IPS-15b (cell line): ENCODE measurements at regions not wholly inside any gene's neighbourhood (a gene's known extent, or its start where the extent isn't known, plus 50 kb on each side); places are given as distances from the start of the nearest gene placed in this dataset.

ENCODE experiments used
- H3K27me3 ChIP-seq: one replicate; pipeline ENCODE4 v1.6.1; 2013; ENCODE audit warnings: low read length; ENCODE audit not compliant: control insufficient read depth, insufficient read depth
- H3K36me3 ChIP-seq: one replicate; pipeline ENCODE4 v1.6.1; 2013; ENCODE audit warnings: low read length; ENCODE audit not compliant: control insufficient read depth, insufficient read depth
- H3K4me1 ChIP-seq: one replicate; pipeline ENCODE4 v1.6.1; 2013; ENCODE audit warnings: mild to moderate bottlenecking, low read length; ENCODE audit not compliant: control insufficient read depth, insufficient read depth
- H3K4me3 ChIP-seq: one replicate; pipeline ENCODE4 v1.5.1; 2013; ENCODE audit warnings: low read depth, low read length
- H3K9ac ChIP-seq: one replicate; pipeline ENCODE4 v1.6.1; 2013; ENCODE audit warnings: low read depth, mild to moderate bottlenecking, low read length
- H3K9me3 ChIP-seq: one replicate; pipeline ENCODE4 v1.6.1; 2013; ENCODE audit warnings: mild to moderate bottlenecking, low read length; ENCODE audit not compliant: control insufficient read depth, insufficient read depth

DNA sequence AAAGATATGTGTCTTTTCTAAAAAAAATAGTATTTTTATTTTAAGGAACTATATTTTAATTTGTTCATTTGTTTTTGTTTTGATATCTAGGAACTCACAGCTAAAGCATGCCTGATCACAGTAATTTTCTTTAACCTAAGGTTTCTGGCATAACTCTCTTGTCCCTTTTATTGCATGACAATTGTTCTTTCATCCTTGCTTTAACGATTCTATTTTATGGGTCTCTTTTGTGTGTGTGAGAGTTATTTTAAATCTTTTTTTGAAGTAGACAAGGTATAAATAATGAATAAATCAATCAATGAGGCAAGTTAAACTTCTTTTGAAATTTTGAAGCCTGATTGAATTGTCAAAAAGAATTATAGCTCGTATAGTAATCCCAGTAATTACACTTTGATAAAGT, 747.8 kb upstream of the GOLIM4 start:
- Histone ChIP-seq H3K27me3 (no peaks in the 10 kb centered on the region), H3K4me1 (peaks cover 15% of the 10 kb centered on the region), H3K36me3 (no peaks in the 10 kb centered on the region)

DNA sequence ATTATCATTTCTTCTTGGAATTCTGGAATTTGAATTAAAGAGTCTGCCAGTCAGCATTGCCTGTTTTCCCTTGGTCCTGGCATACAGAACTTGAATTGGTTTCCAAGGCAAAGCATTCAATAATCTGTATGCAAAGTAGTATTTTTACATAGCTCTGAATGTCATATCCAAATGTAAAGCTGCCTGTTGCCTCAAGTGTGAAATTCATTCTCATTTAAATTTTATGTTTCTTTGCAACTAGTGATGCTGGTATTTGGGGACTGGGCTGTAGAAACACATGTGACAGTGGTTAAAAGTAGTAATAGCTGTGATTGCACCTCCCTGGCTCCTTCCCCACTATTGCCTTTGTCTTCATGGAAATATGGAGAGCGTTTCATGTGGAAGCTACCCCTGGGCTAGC, 743.9 kb upstream of the GOLIM4 start:
- Histone ChIP-seq H3K9ac (no peak overlapping the region), H3K9me3 (no peaks in the 10 kb centered on the region), H3K27me3 (no peaks in the 10 kb centered on the region), H3K4me3 (no peak overlapping the region), H3K36me3 (no peaks in the 10 kb centered on the region), H3K4me1 (peaks cover 24% of the 10 kb centered on the region)

More for the DNA sequence above, 747.8 kb upstream of the GOLIM4 start:
- Histone ChIP-seq H3K9ac (no peak overlapping the region), H3K9me3 (no peaks in the 10 kb centered on the region), H3K4me3 (no peak overlapping the region)

DNA sequence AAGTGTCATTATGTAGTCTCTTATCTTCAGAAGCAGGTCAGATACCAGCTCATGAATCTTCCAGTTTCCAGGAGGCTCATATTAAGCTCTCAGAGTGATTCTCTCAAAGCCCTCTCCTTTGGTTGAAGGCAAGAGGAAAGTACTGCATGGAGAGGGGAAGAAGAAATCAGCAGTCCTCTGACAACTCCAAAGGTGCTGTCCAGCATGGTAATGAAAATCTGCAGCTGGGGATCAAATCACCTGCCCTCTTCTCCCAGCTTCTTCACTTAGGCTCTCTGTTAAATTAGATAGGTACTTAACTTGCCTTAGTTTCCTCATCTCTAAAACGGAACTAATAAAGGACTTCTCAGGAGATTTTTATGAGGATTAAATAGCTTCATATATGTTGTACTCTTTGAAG, 738.8 kb upstream of the GOLIM4 start:
- Histone ChIP-seq H3K4me3 (no peak overlapping the region), H3K9me3 (no peaks in the 10 kb centered on the region), H3K27me3 (no peaks in the 10 kb centered on the region), H3K36me3 (no peaks in the 10 kb centered on the region), H3K9ac (no peak overlapping the region), H3K4me1 (peaks cover 15% of the 10 kb centered on the region)

DNA sequence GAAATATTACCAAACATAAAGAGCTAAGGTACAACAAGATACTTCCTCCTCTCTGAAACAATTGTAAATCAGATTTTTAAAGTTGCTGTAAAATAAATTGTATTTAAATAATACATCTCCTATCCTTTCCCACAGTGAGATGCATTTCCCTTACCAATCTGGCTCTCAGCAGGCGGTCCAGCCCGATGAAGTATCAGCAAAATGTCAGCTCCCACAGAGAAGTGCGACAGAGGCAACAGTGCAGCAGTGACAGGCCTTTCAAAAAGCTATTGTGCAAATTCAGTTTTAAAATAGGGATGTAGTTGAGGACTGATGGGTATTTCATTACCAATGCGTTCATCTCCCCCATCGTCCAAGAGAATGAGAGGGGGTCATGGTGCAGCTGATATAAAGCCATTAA, 733.2 kb upstream of the GOLIM4 start:
- no peak overlapping the region for H3K9ac ChIP-seq
- no peak overlapping the region for H3K4me3 ChIP-seq
- H3K27me3 ChIP-seq: no peaks in the 10 kb centered on the region
- no peaks in the 10 kb centered on the region for H3K9me3 ChIP-seq
- peaks cover 14% of the 10 kb centered on the region for H3K4me1 ChIP-seq
- no peaks in the 10 kb centered on the region for H3K36me3 ChIP-seq

DNA sequence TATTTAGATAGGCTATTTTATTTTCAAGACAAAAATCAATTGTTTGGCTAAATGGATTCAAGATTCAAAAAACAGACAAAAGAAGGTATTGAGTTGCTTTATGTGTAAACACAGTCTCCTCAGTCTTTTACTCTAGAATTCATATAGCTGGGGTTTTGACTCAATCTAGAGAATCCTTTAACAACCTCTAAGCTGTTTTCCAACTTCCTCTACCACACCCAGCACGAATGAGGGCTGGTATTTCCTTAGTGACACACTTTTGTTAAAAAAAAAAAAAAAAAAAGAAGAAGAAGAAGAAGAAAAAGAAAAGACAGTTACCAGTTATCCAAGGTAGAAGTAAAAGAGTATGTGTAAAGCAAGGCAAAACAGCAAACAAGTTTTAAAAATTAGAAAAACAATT, 732.8 kb upstream of the GOLIM4 start:
- no peak overlapping the region for H3K9ac ChIP-seq

DNA sequence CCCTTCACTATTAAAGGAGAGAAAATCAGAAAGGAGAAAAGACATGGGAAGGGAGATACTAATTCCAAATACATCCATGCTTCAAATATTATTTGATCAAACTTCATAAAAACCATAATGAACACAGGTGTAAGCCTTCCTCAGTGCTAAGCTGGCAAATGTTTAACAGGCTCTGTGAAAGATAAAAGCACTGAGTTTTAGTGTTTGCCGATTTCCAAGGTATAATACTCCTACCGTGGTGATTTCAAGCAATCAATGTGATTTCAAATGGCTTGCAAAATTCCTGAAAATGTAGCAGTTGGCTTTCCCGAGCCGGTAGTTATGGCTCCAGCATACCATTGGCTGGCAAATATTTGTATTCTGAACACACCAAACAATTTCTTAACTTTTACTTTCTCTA, 732.3 kb upstream of the GOLIM4 start:
- Histone ChIP-seq H3K4me3 (no peak overlapping the region), H3K9me3 (no peaks in the 10 kb centered on the region), H3K27me3 (no peaks in the 10 kb centered on the region), H3K9ac (no peak overlapping the region), H3K4me1 (peaks cover 14% of the 10 kb centered on the region), H3K36me3 (no peaks in the 10 kb centered on the region)

More for the DNA sequence above, 732.8 kb upstream of the GOLIM4 start:
- peaks cover 14% of the 10 kb centered on the region for H3K4me1 ChIP-seq
- H3K9me3 ChIP-seq: no peaks in the 10 kb centered on the region
- H3K36me3 ChIP-seq: no peaks in the 10 kb centered on the region
- no peaks in the 10 kb centered on the region for H3K27me3 ChIP-seq
- no peak overlapping the region for H3K4me3 ChIP-seq

DNA sequence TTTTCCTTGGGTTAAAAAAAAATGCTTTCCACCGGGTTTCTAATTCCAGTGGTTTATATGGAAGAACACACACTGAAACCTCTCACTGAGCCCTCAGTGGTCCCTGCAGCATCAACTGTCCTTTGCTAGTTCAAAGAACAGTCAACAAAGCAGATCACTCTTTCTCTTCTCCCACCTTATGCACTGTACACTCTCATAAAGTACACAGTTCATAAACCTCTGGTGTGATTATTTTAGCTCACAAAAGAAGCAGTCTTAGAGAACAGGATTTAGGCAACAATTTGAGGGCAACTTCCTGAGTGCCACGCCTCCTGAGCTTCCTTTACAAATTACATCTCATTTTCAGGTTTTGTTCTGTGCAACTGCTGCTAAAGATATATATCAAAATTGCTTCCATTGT, 728.4 kb upstream of the GOLIM4 start:
- H3K4me3 ChIP-seq: no peak overlapping the region
- H3K9me3 ChIP-seq: no peaks in the 10 kb centered on the region
- no peak overlapping the region for H3K9ac ChIP-seq
- H3K4me1 ChIP-seq: peaks cover 14% of the 10 kb centered on the region
- no peaks in the 10 kb centered on the region for H3K36me3 ChIP-seq
- H3K27me3 ChIP-seq: no peaks in the 10 kb centered on the region

DNA sequence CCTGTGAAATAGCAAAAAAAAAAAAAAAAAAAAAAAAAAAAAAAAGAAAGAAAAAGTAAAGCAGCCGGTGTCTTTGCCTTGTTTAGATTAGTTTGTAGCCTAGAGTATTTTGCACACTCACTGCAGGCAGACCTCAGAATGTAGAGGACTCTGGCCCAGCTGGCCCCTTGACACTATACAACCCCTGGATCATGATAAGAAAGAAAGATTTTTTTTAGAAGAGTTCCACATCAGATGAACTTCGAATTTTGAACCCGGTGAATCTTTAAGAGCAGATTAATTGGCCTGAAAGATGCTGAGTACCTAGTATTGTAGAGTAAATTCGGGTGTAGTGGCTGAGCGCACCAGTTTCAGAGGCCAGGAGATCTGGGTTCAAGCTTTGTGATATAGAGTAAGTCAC, 727.7 kb upstream of the GOLIM4 start:
- no peaks in the 10 kb centered on the region for H3K27me3 ChIP-seq
- no peak overlapping the region for H3K4me3 ChIP-seq
- H3K9ac ChIP-seq: no peak overlapping the region
- H3K4me1 ChIP-seq: peaks cover 10% of the 10 kb centered on the region
- H3K36me3 ChIP-seq: no peaks in the 10 kb centered on the region
- H3K9me3 ChIP-seq: no peaks in the 10 kb centered on the region

DNA sequence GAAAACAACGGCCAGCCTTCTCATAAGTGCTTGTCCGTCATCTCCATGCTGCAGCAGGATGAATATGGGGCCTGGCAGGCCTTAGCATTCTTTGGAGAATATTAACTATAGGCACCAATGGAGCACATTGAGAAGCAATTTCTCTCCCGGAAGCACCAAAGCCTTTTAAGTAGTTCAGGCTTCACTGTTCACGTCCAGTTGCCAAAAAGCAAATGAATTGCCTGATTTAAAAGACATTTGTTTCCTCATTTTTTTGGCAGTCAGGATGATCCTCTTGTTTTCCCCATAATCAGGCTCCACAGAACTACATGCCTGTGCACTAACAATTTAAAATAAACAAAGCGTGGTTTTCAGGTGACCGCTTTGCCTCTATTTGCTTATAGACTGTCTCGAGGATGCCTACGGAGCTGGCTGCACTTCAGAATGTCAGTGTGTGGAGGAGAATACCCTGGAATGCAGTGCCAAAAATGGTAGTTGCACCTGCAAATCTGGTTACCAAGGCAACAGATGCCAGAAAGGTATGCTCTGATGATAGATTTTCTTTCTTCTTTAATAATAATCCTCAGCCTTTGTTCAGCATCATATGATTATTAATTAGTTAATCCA, 725.2 kb upstream of the GOLIM4 start:
- H3K36me3 ChIP-seq: no peaks in the 10 kb centered on the region
- peaks cover 4% of the 10 kb centered on the region for H3K4me1 ChIP-seq
- no peak overlapping the region for H3K9ac ChIP-seq
- no peaks in the 10 kb centered on the region for H3K9me3 ChIP-seq
- no peak overlapping the region for H3K4me3 ChIP-seq
- H3K27me3 ChIP-seq: no peaks in the 10 kb centered on the region

DNA sequence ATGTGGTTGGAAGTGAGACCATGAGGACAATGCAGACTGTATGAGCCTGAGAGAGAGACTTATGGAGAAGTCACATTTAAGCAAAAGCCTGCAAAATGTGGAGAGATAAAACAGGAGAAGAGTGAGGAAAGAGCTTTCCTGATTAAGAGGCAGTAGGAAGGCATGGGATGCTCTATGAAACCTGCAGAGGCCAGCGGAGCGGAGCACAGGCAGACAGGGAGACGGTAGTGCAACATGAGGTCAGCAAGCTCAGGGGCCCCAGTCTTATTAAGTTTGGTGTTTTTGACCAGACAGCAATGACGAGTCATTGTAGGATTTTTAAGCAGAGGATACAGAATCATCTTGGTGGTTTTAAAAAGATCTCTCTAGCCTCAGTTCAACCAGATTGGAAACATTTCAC, 721.5 kb upstream of the GOLIM4 start:
- H3K36me3 ChIP-seq: no peaks in the 10 kb centered on the region
- H3K4me1 ChIP-seq: peaks cover 23% of the 10 kb centered on the region
- H3K27me3 ChIP-seq: no peaks in the 10 kb centered on the region
- H3K9me3 ChIP-seq: no peaks in the 10 kb centered on the region
- no peak overlapping the region for H3K9ac ChIP-seq
- H3K4me3 ChIP-seq: no peak overlapping the region

DNA sequence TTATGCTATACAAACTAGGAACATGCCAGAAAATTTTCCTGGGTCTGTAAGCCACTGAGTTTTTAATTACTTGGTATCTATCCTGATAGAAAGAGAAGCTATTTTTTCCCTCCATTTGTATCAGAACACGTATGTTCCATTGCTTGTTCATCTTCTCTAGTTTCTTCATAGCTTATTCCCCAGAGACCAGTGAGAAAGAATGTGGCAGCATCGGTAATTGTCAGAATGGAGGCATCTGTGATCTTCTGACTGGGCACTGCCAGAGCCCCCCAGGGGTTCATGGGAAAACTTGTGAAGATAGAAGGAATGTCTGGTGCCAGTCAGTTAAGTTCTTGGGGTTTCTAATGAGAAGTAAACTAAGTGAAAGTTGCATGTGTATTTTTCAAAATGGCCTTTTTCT, 720.2 kb upstream of the GOLIM4 start:
- H3K9ac ChIP-seq: no peak overlapping the region
- H3K4me1 ChIP-seq: peaks cover 23% of the 10 kb centered on the region
- H3K4me3 ChIP-seq: no peak overlapping the region
- H3K27me3 ChIP-seq: no peaks in the 10 kb centered on the region
- no peaks in the 10 kb centered on the region for H3K9me3 ChIP-seq
- H3K36me3 ChIP-seq: no peaks in the 10 kb centered on the region

DNA sequence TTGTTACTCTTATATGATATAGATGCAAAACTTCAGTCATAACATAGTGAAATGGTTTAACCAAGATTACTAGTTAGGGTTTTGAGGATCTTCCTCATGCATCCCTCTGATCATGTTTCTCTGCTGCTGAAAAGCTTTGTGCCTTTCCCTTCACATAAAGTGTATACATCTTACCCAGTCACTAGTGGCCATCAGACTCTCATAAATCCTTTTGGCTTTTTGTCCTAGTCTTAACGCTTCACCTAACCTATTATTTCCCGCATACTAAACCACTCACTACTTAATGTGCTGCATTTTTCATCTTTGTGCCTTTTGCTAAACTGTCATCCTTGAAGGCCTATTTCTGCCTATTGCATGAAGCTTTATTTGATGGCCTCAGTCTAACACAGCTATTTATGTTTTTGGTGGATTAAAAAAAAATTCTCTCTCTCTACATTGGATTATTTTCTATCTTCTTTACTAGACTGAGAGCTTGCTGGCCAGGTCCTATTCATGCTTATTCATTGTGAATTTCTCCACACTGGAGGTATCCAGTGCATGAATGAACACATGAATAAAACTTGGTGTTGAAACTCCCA, 717.6 kb upstream of the GOLIM4 start:
- Histone ChIP-seq H3K4me1 (peaks cover 23% of the 10 kb centered on the region), H3K9ac (no peak overlapping the region), H3K36me3 (no peaks in the 10 kb centered on the region), H3K9me3 (no peaks in the 10 kb centered on the region), H3K27me3 (no peaks in the 10 kb centered on the region), H3K4me3 (no peak overlapping the region)
